ENCODE measurements at regions not wholly inside any gene's neighbourhood (a gene's known extent, or its start where the extent isn't known, plus 50 kb on each side); places are given as distances from the start of the nearest gene placed in this dataset.

GRCh38 chr2:175755656-175756386 is 246.2 kb downstream of the LNPK start:
- H3K27me3 ChIP-seq (ENCODE audit: low read depth, low read length), result no peaks in the 10 kb centered on the region
- peaks cover 0 to 3% of the 10 kb centered on the region in 2 donors for H3K9me3 ChIP-seq (ENCODE audit: control insufficient read depth in 1 of 2, low read length in 2 of 2)
- no peaks in the 10 kb centered on the region for H3K4me1 ChIP-seq (ENCODE audit: control insufficient read depth in 1 of 2, insufficient read depth in 2 of 2, low read length in 2 of 2)
- no peaks in the 10 kb centered on the region for H3K36me3 ChIP-seq (ENCODE audit: control insufficient read depth in 1 of 2, insufficient read depth in 2 of 2, low read length in 2 of 2)
- H3K4me3 ChIP-seq (ENCODE audit: low read depth in 1 of 2, low read length in 2 of 2), result no peak overlapping the region
- H3K27ac ChIP-seq (ENCODE audit: low read length), result no peak overlapping the region

- Histone ChIP-seq H3K27me3 (ENCODE audit: low read depth, low read length) (no peaks in the 10 kb centered on the region), H3K9me3 (ENCODE audit: control insufficient read depth in 1 of 2, low read length in 2 of 2) (peaks cover 0 to 3% of the 10 kb centered on the region in 2 donors), H3K27ac (ENCODE audit: low read length) (no peak overlapping the region), H3K4me3 (ENCODE audit: low read depth in 1 of 2, low read length in 2 of 2) (no peak overlapping the region), H3K4me1 (ENCODE audit: control insufficient read depth in 1 of 2, insufficient read depth in 2 of 2, low read length in 2 of 2) (no peaks in the 10 kb centered on the region), H3K36me3 (ENCODE audit: control insufficient read depth in 1 of 2, insufficient read depth in 2 of 2, low read length in 2 of 2) (no peaks in the 10 kb centered on the region)
Measured at GRCh38 chr2:175755169-175755568, 246.9 kb downstream of the LNPK start.

- H3K36me3 ChIP-seq (ENCODE audit: control insufficient read depth in 1 of 2, insufficient read depth in 2 of 2, low read length in 2 of 2), result no peaks in the 10 kb centered on the region
- H3K27me3 ChIP-seq (ENCODE audit: low read depth, low read length), result no peaks in the 10 kb centered on the region
- H3K4me3 ChIP-seq (ENCODE audit: low read depth in 1 of 2, low read length in 2 of 2), result no peak overlapping the region
- no peak overlapping the region for H3K27ac ChIP-seq (ENCODE audit: low read length)
- no peaks in the 10 kb centered on the region for H3K4me1 ChIP-seq (ENCODE audit: control insufficient read depth in 1 of 2, insufficient read depth in 2 of 2, low read length in 2 of 2)
- H3K9me3 ChIP-seq (ENCODE audit: control insufficient read depth in 1 of 2, low read length in 2 of 2), result no peaks in the 10 kb centered on the region
Measured at GRCh38 chr2:175750195-175750594, 251.9 kb downstream of the LNPK start.

GRCh38 chr2:175745911-175746310 is 256.2 kb downstream of the LNPK start:
- H3K27me3 ChIP-seq (ENCODE audit: low read depth, low read length), result no peaks in the 10 kb centered on the region
- no peaks in the 10 kb centered on the region for H3K36me3 ChIP-seq (ENCODE audit: control insufficient read depth in 1 of 2, insufficient read depth in 2 of 2, low read length in 2 of 2)
- H3K4me3 ChIP-seq (ENCODE audit: low read depth in 1 of 2, low read length in 2 of 2), result no peak overlapping the region
- no peaks in the 10 kb centered on the region for H3K9me3 ChIP-seq (ENCODE audit: control insufficient read depth in 1 of 2, low read length in 2 of 2)
- H3K27ac ChIP-seq (ENCODE audit: low read length), result no peak overlapping the region
- H3K4me1 ChIP-seq (ENCODE audit: control insufficient read depth in 1 of 2, insufficient read depth in 2 of 2, low read length in 2 of 2), result no peaks in the 10 kb centered on the region

- Histone ChIP-seq H3K27ac (ENCODE audit: low read length) (no peak overlapping the region), H3K4me1 (ENCODE audit: control insufficient read depth in 1 of 2, insufficient read depth in 2 of 2, low read length in 2 of 2) (no peaks in the 10 kb centered on the region), H3K4me3 (ENCODE audit: low read depth in 1 of 2, low read length in 2 of 2) (no peak overlapping the region), H3K9me3 (ENCODE audit: control insufficient read depth in 1 of 2, low read length in 2 of 2) (no peaks in the 10 kb centered on the region), H3K27me3 (ENCODE audit: low read depth, low read length) (no peaks in the 10 kb centered on the region), H3K36me3 (ENCODE audit: control insufficient read depth in 1 of 2, insufficient read depth in 2 of 2, low read length in 2 of 2) (no peaks in the 10 kb centered on the region)
Measured at GRCh38 chr2:175744000-175744399, 258.1 kb downstream of the LNPK start.

GRCh38 chr2:175743011-175743410 is 259.1 kb downstream of the LNPK start:
- Histone ChIP-seq H3K4me1 (ENCODE audit: control insufficient read depth in 1 of 2, insufficient read depth in 2 of 2, low read length in 2 of 2) (no peaks in the 10 kb centered on the region), H3K36me3 (ENCODE audit: control insufficient read depth in 1 of 2, insufficient read depth in 2 of 2, low read length in 2 of 2) (no peaks in the 10 kb centered on the region), H3K27me3 (ENCODE audit: low read depth, low read length) (no peaks in the 10 kb centered on the region), H3K9me3 (ENCODE audit: control insufficient read depth in 1 of 2, low read length in 2 of 2) (no peaks in the 10 kb centered on the region), H3K4me3 (ENCODE audit: low read depth in 1 of 2, low read length in 2 of 2) (no peak overlapping the region), H3K27ac (ENCODE audit: low read length) (no peak overlapping the region)

GRCh38 chr2:175742367-175742766 is 259.7 kb downstream of the LNPK start:
- Histone ChIP-seq H3K27me3 (ENCODE audit: low read depth, low read length) (no peaks in the 10 kb centered on the region), H3K4me3 (ENCODE audit: low read depth in 1 of 2, low read length in 2 of 2) (no peak overlapping the region), H3K4me1 (ENCODE audit: control insufficient read depth in 1 of 2, insufficient read depth in 2 of 2, low read length in 2 of 2) (no peaks in the 10 kb centered on the region), H3K9me3 (ENCODE audit: control insufficient read depth in 1 of 2, low read length in 2 of 2) (no peaks in the 10 kb centered on the region), H3K36me3 (ENCODE audit: control insufficient read depth in 1 of 2, insufficient read depth in 2 of 2, low read length in 2 of 2) (no peaks in the 10 kb centered on the region), H3K27ac (ENCODE audit: low read length) (no peak overlapping the region)

- Histone ChIP-seq H3K27ac (ENCODE audit: low read length) (no peak overlapping the region), H3K36me3 (ENCODE audit: control insufficient read depth in 1 of 2, insufficient read depth in 2 of 2, low read length in 2 of 2) (no peaks in the 10 kb centered on the region), H3K27me3 (ENCODE audit: low read depth, low read length) (no peaks in the 10 kb centered on the region)
Measured at GRCh38 chr2:175741164-175741563, 260.9 kb downstream of the LNPK start.

GRCh38 chr2:175737722-175738361 is 264.2 kb downstream of the LNPK start:
- Histone ChIP-seq H3K27ac (ENCODE audit: low read length) (no peak overlapping the region), H3K9me3 (ENCODE audit: control insufficient read depth in 1 of 2, low read length in 2 of 2) (no peaks in the 10 kb centered on the region), H3K4me3 (ENCODE audit: low read depth in 1 of 2, low read length in 2 of 2) (no peak overlapping the region), H3K27me3 (ENCODE audit: low read depth, low read length) (no peaks in the 10 kb centered on the region), H3K4me1 (ENCODE audit: control insufficient read depth in 1 of 2, insufficient read depth in 2 of 2, low read length in 2 of 2) (no peaks in the 10 kb centered on the region), H3K36me3 (ENCODE audit: control insufficient read depth in 1 of 2, insufficient read depth in 2 of 2, low read length in 2 of 2) (no peaks in the 10 kb centered on the region)

More at GRCh38 chr2:175741164-175741563, 260.9 kb downstream of the LNPK start:
- H3K4me1 ChIP-seq (ENCODE audit: control insufficient read depth in 1 of 2, insufficient read depth in 2 of 2, low read length in 2 of 2), result no peaks in the 10 kb centered on the region
- no peaks in the 10 kb centered on the region for H3K9me3 ChIP-seq (ENCODE audit: control insufficient read depth in 1 of 2, low read length in 2 of 2)
- H3K4me3 ChIP-seq (ENCODE audit: low read depth in 1 of 2, low read length in 2 of 2), result no peak overlapping the region

GRCh38 chr2:175734686-175735085 is 267.4 kb downstream of the LNPK start:
- no peaks in the 10 kb centered on the region for H3K4me1 ChIP-seq (ENCODE audit: control insufficient read depth in 1 of 2, insufficient read depth in 2 of 2, low read length in 2 of 2)
- H3K36me3 ChIP-seq (ENCODE audit: control insufficient read depth in 1 of 2, insufficient read depth in 2 of 2, low read length in 2 of 2), result no peaks in the 10 kb centered on the region
- no peak overlapping the region for H3K4me3 ChIP-seq (ENCODE audit: low read depth in 1 of 2, low read length in 2 of 2)
- H3K27ac ChIP-seq (ENCODE audit: low read length), result no peak overlapping the region
- H3K9me3 ChIP-seq (ENCODE audit: control insufficient read depth in 1 of 2, low read length in 2 of 2), result peaks cover 0 to 6% of the 10 kb centered on the region in 2 donors
- no peaks in the 10 kb centered on the region for H3K27me3 ChIP-seq (ENCODE audit: low read depth, low read length)

GRCh38 chr2:175732531-175732930 is 269.5 kb downstream of the LNPK start:
- Histone ChIP-seq H3K4me3 (ENCODE audit: low read depth in 1 of 2, low read length in 2 of 2) (no peak overlapping the region), H3K27ac (ENCODE audit: low read length) (no peak overlapping the region), H3K27me3 (ENCODE audit: low read depth, low read length) (no peaks in the 10 kb centered on the region), H3K9me3 (ENCODE audit: control insufficient read depth in 1 of 2, low read length in 2 of 2) (peaks cover 0 to 6% of the 10 kb centered on the region in 2 donors), H3K4me1 (ENCODE audit: control insufficient read depth in 1 of 2, insufficient read depth in 2 of 2, low read length in 2 of 2) (no peaks in the 10 kb centered on the region), H3K36me3 (ENCODE audit: control insufficient read depth in 1 of 2, insufficient read depth in 2 of 2, low read length in 2 of 2) (no peaks in the 10 kb centered on the region)

Data from muscle layer of duodenum (tissue), 2 donors.